H1 (cell line): ENCODE measurements at regions not wholly inside any gene's neighbourhood (a gene's known extent, or its start where the extent isn't known, plus 50 kb on each side); places are given as distances from the start of the nearest gene placed in this dataset.

Experiments
- CTCF ChIA-PET: fragments of 300-600 bp; sonication (Branson Sonifier 250); formaldehyde crosslinking; loops from one replicate; lab custom pipeline; 2021; ENCODE audit not compliant: partially characterized antibody; lab: Charles Lee
- POLR2A ChIA-PET: fragments of 300-600 bp; sonication (Branson Sonifier 250); formaldehyde crosslinking; loops from one replicate; lab custom pipeline; 2021; ENCODE audit warnings: inconsistent platforms; ENCODE audit not compliant: partially characterized antibody; lab: Charles Lee
- DNase-seq, 2 experiments: peaks; one replicate each; pipeline versions ENCODE4 v3.0.0 to v3.0.0-alpha.2; 2010 to 2022; ENCODE audit warnings: low spot score in 2 of 2, low read depth in 1 of 2, mixed read lengths in 1 of 2
- FAIRE-seq: peaks from 2 replicates; lab custom pipeline; 2011; peaks lifted over from hg19 to GRCh38; lab: Jason Lieb, UNC
- H2AFZ ChIP-seq: 2 replicates; pipeline ENCODE4 v1.8.1; 2012; ENCODE audit warnings: low read length, inconsistent platforms
- H2AK5ac ChIP-seq: 2 replicates; pipeline ENCODE4 v1.6.1; 2013; ENCODE audit warnings: low read depth, low read length
- H2BK120ac ChIP-seq: replicated peaks from 2 replicates; pipeline ENCODE3; 2013; ENCODE audit warnings: low read depth, low read length, inconsistent platforms
- H2BK12ac ChIP-seq: 2 replicates; pipeline ENCODE4 v1.6.1; 2013; ENCODE audit warnings: low read depth, low read length
- H2BK15ac ChIP-seq: 2 replicates; pipeline ENCODE4 v1.6.1; 2013; ENCODE audit warnings: low read length
- H2BK20ac ChIP-seq: 2 replicates; pipeline ENCODE4 v1.6.1; 2013; ENCODE audit warnings: low read length
- H2BK5ac ChIP-seq: 2 replicates; pipeline ENCODE4 v1.6.1; 2013; ENCODE audit warnings: low read depth, low read length
- H3K14ac ChIP-seq: 2 replicates; pipeline ENCODE4 v1.6.1; 2013; ENCODE audit warnings: inconsistent platforms; ENCODE audit not compliant: insufficient read length
- H3K18ac ChIP-seq: 2 replicates; pipeline ENCODE4 v1.6.1; 2013; ENCODE audit warnings: low read length; ENCODE audit errors: extremely low read depth
- H3K23ac ChIP-seq: 2 replicates; pipeline ENCODE4 v1.6.1; 2013; ENCODE audit warnings: inconsistent platforms; ENCODE audit not compliant: insufficient read length
- H3K23me2 ChIP-seq: 2 replicates; pipeline ENCODE4 v1.6.1; 2013; ENCODE audit warnings: low read depth, low read length
- H3K27ac ChIP-seq: 2 replicates; pipeline ENCODE4 v1.6.1; 2011; ENCODE audit warnings: low read depth, low read length, inconsistent platforms
- H3K27me3 ChIP-seq, 4 experiments: replicated peaks in 1 of 4; 1 replicate in 1 of 4; 2 replicates in 3 of 4; pipeline versions ENCODE4 v1.6.1 to v1.8.1; 2011 to 2013; ENCODE audit warnings: low read length in 3 of 4, mild to moderate bottlenecking in 3 of 4, inconsistent platforms in 2 of 4, mixed read lengths in 2 of 4, moderate library complexity in 1 of 4; ENCODE audit not compliant: control insufficient read depth in 3 of 4, insufficient read depth in 3 of 4; ENCODE audit errors: extremely low read depth in 1 of 4
- H3K36me3 ChIP-seq, 4 experiments: 2 replicates each; pipeline versions ENCODE4 v1.6.1 to v1.8.1; 2011 to 2013; ENCODE audit warnings: mild to moderate bottlenecking in 4 of 4, low read length in 3 of 4, moderate library complexity in 2 of 4, control low read depth in 1 of 4, inconsistent platforms in 1 of 4; ENCODE audit not compliant: insufficient read depth in 4 of 4, control insufficient read depth in 2 of 4
- H3K4ac ChIP-seq: replicated peaks from 2 replicates; pipeline ENCODE3; 2013; ENCODE audit warnings: low read length, low read depth, mixed read lengths, inconsistent platforms; ENCODE audit not compliant: insufficient read length
- H3K4me1 ChIP-seq, 4 experiments: replicated peaks in 1 of 4; 1 replicate in 1 of 4; 2 replicates in 3 of 4; pipeline versions ENCODE4 v1.6.1 to v1.8.1; 2011 to 2013; ENCODE audit warnings: low read length in 3 of 4, inconsistent platforms in 2 of 4, mixed read lengths in 1 of 4; ENCODE audit not compliant: insufficient read depth in 4 of 4, control insufficient read depth in 3 of 4
- H3K4me2 ChIP-seq, 2 experiments: 2 replicates each; pipeline versions ENCODE4 v1.6.1 to v1.8.1; 2011 to 2013; ENCODE audit warnings: low read depth in 2 of 2, low read length in 2 of 2, control low read depth in 1 of 2, inconsistent platforms in 1 of 2, mild to moderate bottlenecking in 1 of 2; ENCODE audit not compliant: insufficient read depth in 1 of 2
- H3K4me3 ChIP-seq, 4 experiments: fragments of 200-600, 300-600 bp in 1 of 4; sonication (generic), shearing (Covaris generic), sonication (Bioruptor Twin) in 1 of 4; 2 replicates each; pipeline versions ENCODE4 v1.5.1 to v1.8.1; 2011 to 2016; ENCODE audit warnings: low read length in 4 of 4, low read depth in 3 of 4, control low read depth in 2 of 4, inconsistent platforms in 2 of 4, mild to moderate bottlenecking in 2 of 4, mixed read lengths in 1 of 4, moderate library complexity in 1 of 4; ENCODE audit not compliant: insufficient read depth in 2 of 4; ENCODE audit errors: extremely low read depth in 1 of 4
- H3K56ac ChIP-seq: replicated peaks from 2 replicates; pipeline ENCODE3; 2013; ENCODE audit warnings: low read depth, mild to moderate bottlenecking, mixed read lengths, low read length, inconsistent platforms; ENCODE audit not compliant: insufficient read length
- H3K79me1 ChIP-seq: 2 replicates; pipeline ENCODE4 v1.6.1; 2013; ENCODE audit warnings: low read depth, low read length, control low read depth
- H3K79me2 ChIP-seq, 2 experiments: 2 replicates each; pipeline versions ENCODE4 v1.6.1 to v1.8.1; 2012 to 2013; ENCODE audit warnings: low read length in 2 of 2, mild to moderate bottlenecking in 2 of 2, inconsistent platforms in 1 of 2; ENCODE audit not compliant: insufficient read depth in 2 of 2, control insufficient read depth in 1 of 2
- H3K9ac ChIP-seq, 4 experiments: replicated peaks in 1 of 4; 1 replicate in 1 of 4; 2 replicates in 3 of 4; pipeline versions ENCODE4 v1.6.1 to v1.8.1; 2011 to 2013; ENCODE audit warnings: low read depth in 3 of 4, low read length in 3 of 4, control low read depth in 2 of 4, mild to moderate bottlenecking in 2 of 4, moderate library complexity in 2 of 4, inconsistent platforms in 1 of 4; ENCODE audit errors: extremely low read depth in 1 of 4
- H3K9me3 ChIP-seq, 2 experiments: 2 replicates each; pipeline versions ENCODE4 v1.6.1 to v1.8.1; 2012 to 2013; ENCODE audit warnings: mild to moderate bottlenecking in 2 of 2, moderate library complexity in 2 of 2, control low read depth in 1 of 2, inconsistent platforms in 1 of 2, low read depth in 1 of 2, low read length in 1 of 2, mixed read lengths in 1 of 2; ENCODE audit not compliant: insufficient read depth in 2 of 2
- H4K20me1 ChIP-seq, 2 experiments: replicated peaks in 1 of 2; 2 replicates each; pipeline versions ENCODE3 to v1.8.1; 2011 to 2013; ENCODE audit warnings: inconsistent platforms in 2 of 2, low read length in 2 of 2, mild to moderate bottlenecking in 1 of 2; ENCODE audit not compliant: insufficient read depth in 2 of 2, control insufficient read depth in 1 of 2
- H4K5ac ChIP-seq: 2 replicates; pipeline ENCODE4 v1.6.1; 2013; ENCODE audit warnings: low read length, low read depth, mixed read lengths, inconsistent platforms; ENCODE audit not compliant: insufficient read length
- H4K8ac ChIP-seq: 2 replicates; pipeline ENCODE4 v1.8.0; 2013; ENCODE audit warnings: mild to moderate bottlenecking, moderate library complexity, low read length, inconsistent platforms; ENCODE audit not compliant: insufficient read depth; ENCODE audit errors: extremely low read depth
- H4K91ac ChIP-seq: replicated peaks from 2 replicates; pipeline ENCODE3; 2013; ENCODE audit warnings: low read length, mixed read lengths, inconsistent platforms; ENCODE audit not compliant: insufficient read length
- CEBPB ChIP-seq: IDR thresholded peaks from 2 replicates; pipeline ENCODE4 v1.6.1; 2012; ENCODE audit warnings: low read depth, low read length
- E2F6 ChIP-seq: IDR thresholded peaks from 2 replicates; pipeline ENCODE4 v1.6.1; 2012; ENCODE audit warnings: inconsistent platforms
- RBBP5 ChIP-seq: IDR thresholded peaks from 2 replicates; pipeline ENCODE4 v1.7.1; 2012; ENCODE audit warnings: low read depth, mild to moderate bottlenecking, inconsistent platforms, low read length, moderate library complexity, borderline replicate concordance
- SRF ChIP-seq: IDR thresholded peaks from 2 replicates; pipeline ENCODE4 v1.6.1; 2011; ENCODE audit warnings: mild to moderate bottlenecking, low read depth, low read length, moderate library complexity
- WGBS, 2 experiments: shearing (Covaris generic) in 1 of 2; methylation state at CpG; one replicate each; pipeline versions ENCODE4 v1.1.6 to v1.1.7; 2013 to 2015; ENCODE audit warnings: low lambda C conversion rate in 2 of 2, mixed read lengths in 2 of 2, inconsistent platforms in 1 of 2, low coverage in 1 of 2, missing lambda C conversion rate in 1 of 2; ENCODE audit not compliant: insufficient replicate concordance in 2 of 2, insufficient coverage in 1 of 2, insufficient read length in 1 of 2; ENCODE audit errors: extremely low coverage in 1 of 2, missing lambda C conversion rate in 1 of 2; 5-methylcytosine and 5-hydroxymethylcytosine counted together

GRCh38 chr1:185435696-185436379 lies 118.8 kb upstream of the IVNS1ABP start:
- no peak overlapping the region for H3K9ac ChIP-seq
- H3K36me3 ChIP-seq, result no peaks in the 10 kb centered on the region
- WGBS, 2 experiments, result 100% methylated on average over 1 of the region's 1 CpG; no CpG with 5 or more reads in 1 of the 2 experiments
- no peak overlapping the region for H2AK5ac ChIP-seq
- H3K79me1 ChIP-seq, result no peaks in the 10 kb centered on the region
- FAIRE-seq (no peak), DNase-seq (no peak)
- no peak overlapping the region for H4K5ac ChIP-seq
- H2BK5ac ChIP-seq, result no peak overlapping the region
- no peaks in the 10 kb centered on the region for H3K23me2 ChIP-seq
- no peak overlapping the region for H3K14ac ChIP-seq
- no peak overlapping the region for H4K91ac ChIP-seq
- no peak overlapping the region for H2BK20ac ChIP-seq
- H3K27ac ChIP-seq, result no peak overlapping the region
- H2BK120ac ChIP-seq, result no peak overlapping the region
- H3K56ac ChIP-seq, result no peak overlapping the region
- no peaks in the 10 kb centered on the region for H3K27me3 ChIP-seq
- no peaks in the 10 kb centered on the region for H4K20me1 ChIP-seq
- no peak overlapping the region for H3K23ac ChIP-seq
- CTCF ChIA-PET, result interaction anchor here (1.1 to 2.1 kb wide), 3 partner anchors 15 to 160 kb away, joined by 3 to 13 read pairs (median 7); no protein-coding TSS in a partner anchor
- H3K4me2 ChIP-seq, result no peak overlapping the region
- H2BK15ac ChIP-seq, result no peak overlapping the region
- H2BK12ac ChIP-seq, result no peak overlapping the region
- H4K8ac ChIP-seq, result 0 out of 2 replicates have a peak overlapping the region, but pooled peaks have one; percentile 45
- no peaks in the 10 kb centered on the region for H3K4me1 ChIP-seq
- H3K4ac ChIP-seq, result no peak overlapping the region
- H3K9me3 ChIP-seq, result no peaks in the 10 kb centered on the region
- H2AFZ ChIP-seq, result no peak overlapping the region
- no peaks in the 10 kb centered on the region for H3K79me2 ChIP-seq
- H3K18ac ChIP-seq, result no peak overlapping the region
- H3K4me3 ChIP-seq, result no peak overlapping the region
- POLR2A ChIA-PET, result no interaction called here
- no peak for TF ChIP-seq SRF
- no peak for TF ChIP-seq E2F6
- TF ChIP-seq RBBP5, result no peak
- no peak for TF ChIP-seq CEBPB
